HT1080 (cell line): ENCODE measurements at regions not wholly inside any gene's neighbourhood (a gene's known extent, or its start where the extent isn't known, plus 50 kb on each side); places are given as distances from the start of the nearest gene placed in this dataset.
"Not testable (repeated sequence)": the region's sequence is repeated elsewhere in the genome, so short reads cannot be mapped to it uniquely, and the experiment has no call there.

Source experiments
- DNase-seq: peaks from one replicate; pipeline ENCODE4 v3.0.0-alpha.2; 2015; ENCODE audit warnings: low read depth

DNA sequence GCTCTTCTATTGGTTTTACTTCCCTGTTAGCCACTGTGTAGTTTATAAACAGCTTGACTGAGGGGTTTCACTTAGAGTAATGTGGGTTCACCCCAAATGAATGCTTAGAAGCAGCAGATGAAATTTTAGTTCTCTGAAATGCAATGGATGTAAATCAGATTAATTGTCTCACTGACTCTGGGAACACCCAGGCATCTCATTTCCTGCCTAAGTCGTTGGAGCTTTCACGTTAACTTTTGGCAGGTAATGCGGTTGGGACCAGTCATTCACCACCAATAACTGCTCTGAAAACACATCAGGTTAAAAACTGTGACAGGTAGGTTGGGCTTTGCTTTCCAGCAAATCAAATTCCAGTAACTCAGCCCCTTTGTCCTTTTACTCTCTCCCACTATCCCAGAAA lies 775.4 kb downstream of the NTRK3 start:
- no peak for DNase-seq

DNA sequence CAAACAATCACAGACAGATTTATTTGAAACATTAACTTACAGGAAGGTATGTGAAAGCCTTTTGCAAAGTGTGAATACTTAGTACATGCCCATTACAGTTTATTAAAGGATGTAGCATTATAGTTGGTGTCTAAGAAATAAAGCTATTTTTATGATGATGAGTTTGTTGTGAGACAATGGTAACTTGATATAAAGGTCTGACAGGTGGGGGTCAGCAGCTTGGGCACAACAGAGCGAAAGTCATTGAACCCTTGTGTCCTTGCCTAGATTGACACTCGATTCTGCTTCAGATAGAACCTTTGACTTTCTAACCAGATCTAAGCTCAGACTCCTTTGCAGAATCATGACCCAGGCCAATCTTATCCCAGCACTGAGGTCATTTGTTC lies 777.9 kb downstream of the NTRK3 start:
- DNase-seq, result no peak

DNA sequence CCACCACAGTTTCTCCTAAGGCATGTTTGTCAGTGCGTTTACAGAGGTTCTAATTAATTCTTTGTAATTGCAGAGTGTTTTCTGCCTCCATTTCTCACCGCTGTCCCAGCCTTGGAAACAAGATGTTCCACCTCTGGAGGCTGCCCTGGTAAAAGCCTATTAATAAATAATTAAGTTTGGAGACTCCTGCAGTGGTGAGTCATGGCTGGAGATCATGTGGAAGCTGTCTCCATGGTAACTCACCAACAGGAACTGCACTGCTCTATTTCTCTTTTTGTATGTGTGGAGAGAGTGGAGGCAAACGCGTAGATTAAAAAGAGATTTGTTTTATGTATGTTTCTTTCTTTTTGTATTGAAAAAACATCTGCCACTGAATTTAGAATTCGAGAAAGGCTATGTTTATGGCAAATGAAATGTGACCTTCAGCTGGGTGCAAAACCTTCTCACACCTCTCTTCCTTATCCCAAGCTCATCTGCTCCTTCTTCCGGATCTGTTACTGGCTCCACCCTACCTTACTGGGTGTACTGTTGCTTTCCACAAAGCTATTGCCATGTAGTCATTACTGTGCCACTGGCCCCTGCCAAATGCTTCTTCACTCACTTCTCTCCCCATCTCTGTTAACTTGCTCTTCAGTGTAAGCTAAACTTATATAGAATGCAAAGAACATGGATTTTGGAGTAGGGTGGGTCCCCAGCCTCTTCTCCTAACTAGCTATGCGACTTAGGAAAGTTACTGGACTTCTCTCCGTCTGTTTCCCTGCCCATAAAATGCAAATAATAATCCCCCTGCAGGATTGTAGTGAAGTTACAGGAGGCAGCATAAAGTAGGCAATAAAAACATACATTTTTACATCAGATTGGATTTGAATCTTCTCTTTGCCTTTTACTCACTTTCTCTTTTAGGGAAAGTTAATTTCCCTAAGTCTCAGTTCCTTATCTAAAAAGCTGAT lies 778.5 kb downstream of the NTRK3 start:
- DNase-seq, result peak; percentile 81

- DNase-seq, result no peak
Observed at GRCh38 chr15:87477026-87477425, 779.5 kb downstream of the NTRK3 start.

- DNase-seq, result no peak
Observed at GRCh38 chr15:87470923-87471322, 785.6 kb downstream of the NTRK3 start.

DNA sequence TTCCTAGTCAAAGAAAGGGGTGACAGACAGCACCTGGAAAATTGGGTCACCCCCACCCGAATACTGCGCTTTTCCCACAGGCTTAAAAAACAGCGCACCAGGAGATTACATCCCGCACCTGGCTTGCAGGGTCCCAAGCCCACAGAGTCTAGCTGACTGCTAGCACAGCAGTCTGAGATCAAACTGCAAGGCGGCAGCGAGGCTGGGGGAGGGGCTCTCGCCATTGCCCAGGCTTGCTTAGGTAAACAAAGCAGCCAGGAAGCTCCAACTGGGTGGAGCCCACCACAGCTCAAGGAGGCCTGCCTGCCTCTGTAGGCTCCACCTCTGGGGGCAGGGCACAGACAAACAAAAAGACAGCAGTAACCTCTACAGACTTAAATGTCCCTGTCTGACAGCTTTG lies 792.6 kb downstream of the NTRK3 start:
- not testable (repeated sequence) for DNase-seq

- peak; percentile 22 for DNase-seq
Observed at GRCh38 chr15:87461631-87462030, 794.9 kb downstream of the NTRK3 start.

DNA sequence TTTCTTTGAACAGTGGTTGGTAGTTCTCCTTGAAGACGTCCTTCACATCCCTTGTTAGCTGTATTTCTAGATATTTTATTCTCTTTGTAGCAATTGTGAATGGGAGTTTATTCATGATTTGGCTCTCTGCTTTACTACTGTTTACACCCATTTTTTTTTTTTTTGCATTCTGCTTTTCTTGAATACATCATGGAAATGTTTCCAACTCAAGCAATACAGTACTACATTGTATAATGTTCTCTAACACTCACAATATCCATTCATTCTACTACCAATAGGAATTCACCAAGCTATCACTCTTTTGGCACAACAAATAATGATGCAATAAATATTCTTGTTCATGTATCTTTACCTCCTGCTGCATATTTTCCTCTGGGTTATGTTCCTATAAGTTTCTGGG lies 801.7 kb downstream of the NTRK3 start:
- DNase-seq, result no peak

- DNase-seq, result no peak
Observed at GRCh38 chr15:87450314-87450713, 806.2 kb downstream of the NTRK3 start.

DNA sequence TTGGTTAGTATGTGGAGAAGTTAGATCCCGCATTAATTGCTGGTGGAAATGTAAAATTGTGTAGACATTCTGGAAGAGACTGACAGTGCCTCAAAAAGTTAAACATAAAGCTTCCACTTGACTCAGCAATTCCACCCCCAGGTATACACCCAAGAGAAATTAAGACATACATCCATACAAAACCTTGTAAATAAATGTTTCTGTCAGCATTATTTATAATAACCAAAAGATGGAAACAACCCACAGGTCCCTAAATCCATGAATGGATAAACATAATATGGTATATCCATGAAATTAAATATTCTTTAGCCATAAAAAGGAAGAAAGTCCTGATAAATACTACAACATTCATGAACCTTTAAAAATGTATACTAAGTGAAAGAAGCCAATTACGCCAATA lies 817.4 kb downstream of the NTRK3 start:
- no peak for DNase-seq

DNA sequence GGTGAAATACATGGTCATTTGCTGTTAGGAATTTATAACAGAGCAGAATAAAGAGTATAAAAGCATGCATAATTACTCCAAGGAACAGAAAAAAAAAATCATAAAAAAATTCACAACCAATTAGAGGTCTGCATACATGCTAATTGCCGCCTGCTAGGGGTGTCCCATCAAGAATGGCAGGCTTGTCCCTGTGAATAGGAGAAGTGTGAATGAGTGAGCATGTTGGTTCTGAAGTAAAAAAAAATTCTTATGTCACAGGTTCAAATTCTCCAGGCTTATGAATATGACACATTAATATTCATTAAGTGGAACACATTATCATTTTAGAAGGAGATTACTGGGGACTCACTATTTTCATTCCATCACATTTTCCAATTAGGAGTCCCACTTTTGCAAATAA lies 822.7 kb downstream of the NTRK3 start:
- DNase-seq, result no peak

DNA sequence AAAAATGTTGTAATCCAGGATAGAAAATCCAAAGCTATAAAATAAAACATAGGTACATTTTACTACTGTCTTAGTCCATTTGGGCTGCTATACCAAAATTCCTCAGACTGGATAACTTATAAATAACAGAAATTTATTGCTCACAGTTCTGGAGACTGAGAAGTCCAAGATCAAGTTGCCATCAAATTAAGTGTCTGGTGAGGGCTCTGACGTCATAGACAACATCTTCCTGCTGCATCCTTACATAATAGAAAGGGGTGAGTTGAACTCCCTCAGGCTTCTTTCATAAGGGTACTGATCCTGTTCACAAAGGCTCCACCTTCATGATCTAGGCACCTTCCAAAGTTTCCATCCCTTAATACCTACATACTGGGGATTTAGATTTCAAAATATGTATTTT lies 826.8 kb downstream of the NTRK3 start:
- no peak for DNase-seq

- no peak for DNase-seq
Observed at GRCh38 chr15:87420017-87420416, 836.5 kb downstream of the NTRK3 start.

DNA sequence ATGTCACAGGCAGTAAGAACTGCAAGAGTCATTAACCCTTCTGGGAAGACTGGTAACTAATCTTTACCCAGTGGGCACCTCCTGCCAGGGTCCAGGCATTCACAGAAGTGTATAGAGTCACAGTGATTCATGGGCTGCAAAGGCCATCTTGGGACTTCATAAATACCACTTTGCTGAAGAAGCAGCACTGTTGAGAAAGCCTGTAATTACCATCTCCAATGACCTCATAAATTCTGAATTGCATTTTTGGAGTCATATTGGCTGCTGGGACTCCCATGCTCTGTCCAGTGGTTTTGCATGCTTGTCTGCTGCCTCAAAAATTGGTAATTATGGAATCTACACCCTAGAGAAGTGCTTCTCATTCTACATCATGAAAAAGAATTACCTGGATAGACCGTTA lies 837.2 kb downstream of the NTRK3 start:
- DNase-seq, result peak; percentile 3

- no peak for DNase-seq
Observed at GRCh38 chr15:87416591-87417257, 839.8 kb downstream of the NTRK3 start.

- DNase-seq, result no peak
Observed at GRCh38 chr15:87408902-87409301, 847.6 kb downstream of the NTRK3 start.

DNA sequence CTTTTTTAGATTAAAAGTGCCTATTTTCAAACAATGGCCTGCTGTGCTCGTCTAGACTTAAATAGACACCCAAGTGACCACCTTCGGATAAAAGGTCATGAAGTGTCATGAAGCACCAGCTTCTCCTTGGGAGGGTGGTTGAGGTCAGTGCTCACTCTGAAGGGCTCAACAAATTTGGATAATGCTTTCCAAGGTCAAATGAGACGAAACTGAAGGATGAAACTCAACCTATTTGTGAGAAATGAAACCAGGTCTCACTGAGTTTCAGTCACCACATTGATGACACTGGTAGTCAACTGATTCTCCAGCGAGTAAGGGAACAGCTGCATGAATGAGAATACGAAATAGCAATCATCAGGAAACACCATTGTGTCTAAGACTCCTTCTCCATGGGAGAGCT lies 852.6 kb downstream of the NTRK3 start:
- DNase-seq, result no peak

DNA sequence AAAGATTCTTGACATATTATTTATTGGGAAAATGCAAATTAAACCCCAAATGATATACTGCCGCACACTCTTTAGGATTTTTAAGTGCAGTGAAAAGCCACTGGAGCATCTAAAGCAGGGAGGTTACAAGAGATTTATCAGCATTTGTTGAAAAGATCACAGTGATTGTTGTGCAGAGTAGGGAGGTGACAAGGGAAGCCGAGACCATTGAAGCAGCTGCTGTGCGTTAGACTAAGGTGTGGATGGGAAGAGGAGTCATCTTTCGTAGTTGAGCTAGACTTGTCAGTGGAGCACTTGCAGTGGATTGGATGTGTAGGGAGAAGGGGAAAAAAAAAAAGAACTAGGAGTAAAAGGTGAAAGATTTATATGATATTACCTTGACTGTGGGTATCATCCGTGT lies 854.6 kb downstream of the NTRK3 start:
- DNase-seq, result no peak

DNA sequence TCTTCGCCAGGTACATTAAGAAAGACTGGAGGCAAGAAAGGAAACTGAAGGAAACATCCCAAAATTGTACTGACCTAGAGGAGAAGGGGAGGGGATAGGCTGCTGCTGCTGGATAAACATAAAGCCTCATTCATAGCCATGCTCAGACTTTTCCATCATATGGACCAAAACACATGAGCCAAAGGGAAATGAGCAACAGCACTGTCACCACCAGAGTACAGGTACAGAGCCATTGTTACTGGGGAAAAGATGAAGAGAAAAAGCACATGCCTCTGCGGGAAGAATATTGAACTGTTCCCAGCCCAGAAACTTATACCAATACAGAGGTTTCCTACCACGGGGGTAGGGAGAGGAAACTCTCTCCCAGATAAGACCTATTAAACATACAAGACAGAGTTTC lies 861.9 kb downstream of the NTRK3 start:
- DNase-seq, result peak; percentile 76

- DNase-seq, result no peak
Observed at GRCh38 chr15:87387766-87388165, 868.8 kb downstream of the NTRK3 start.

DNA sequence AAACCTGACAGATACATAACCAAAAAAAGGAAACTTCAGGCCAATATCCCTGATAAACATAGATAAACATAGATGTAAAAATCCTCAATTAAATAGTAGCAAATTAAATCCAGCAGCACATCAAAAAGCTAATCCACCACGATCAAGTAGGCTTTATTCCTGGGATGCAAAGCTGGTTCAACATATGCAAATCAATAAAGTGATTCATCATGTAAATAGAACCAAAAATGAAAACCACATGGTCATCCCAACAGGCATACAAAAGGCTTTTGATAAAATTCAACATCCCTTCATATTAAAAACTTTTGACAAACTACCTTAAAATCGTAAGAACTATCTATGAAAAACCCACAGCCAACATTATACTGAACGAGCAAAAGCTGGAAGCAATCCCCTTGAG lies 882.2 kb downstream of the NTRK3 start:
- no peak for DNase-seq

DNA sequence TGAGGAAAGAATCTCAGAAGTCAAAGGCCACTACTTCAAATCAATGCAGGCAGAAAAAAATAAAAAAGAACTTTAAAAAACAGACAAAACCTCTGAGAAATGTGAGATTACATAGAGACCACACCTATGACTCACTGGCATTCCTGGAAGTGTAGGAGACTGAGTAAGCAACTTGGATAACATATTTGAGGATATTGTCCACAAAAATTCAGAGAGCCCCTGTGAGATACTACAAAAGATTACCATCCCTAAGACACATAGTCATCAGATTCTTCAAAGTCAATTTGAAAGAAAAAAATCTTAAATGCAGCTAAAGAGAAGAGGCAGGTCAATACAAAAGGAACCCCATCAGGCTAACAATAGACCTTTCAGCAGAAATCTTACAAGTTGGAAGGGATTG lies 887.3 kb downstream of the NTRK3 start:
- DNase-seq, result peak; percentile 98

GRCh38 chr15:87368511-87368910 lies 888.0 kb downstream of the NTRK3 start:
- DNase-seq, result no peak
